ENCODE measurements at regions not wholly inside any gene's neighbourhood (a gene's known extent, or its start where the extent isn't known, plus 50 kb on each side); places are given as distances from the start of the nearest gene placed in this dataset.

GRCh38 chr3:150135287-150135721 lies 164.6 kb upstream of the PFN2 start:
- TF ChIP-seq CTCF (IDR thresholded peaks at IDR 0.05; ENCODE audit: poor library complexity), result no peak
- TF ChIP-seq EZH2 (IDR thresholded peaks at IDR 0.05; ENCODE audit: borderline replicate concordance), result no peak

Data from hepatocyte (in vitro differentiated cells).